Trophoblast cell (in vitro differentiated cells and primary cell): ENCODE measurements at regions not wholly inside any gene's neighbourhood (a gene's known extent, or its start where the extent isn't known, plus 50 kb on each side); places are given as distances from the start of the nearest gene placed in this dataset.

Experiments used
- DNase-seq, 2 donors: peaks; one replicate each; pipeline ENCODE4 v3.0.0-alpha.2; 2016
- H2AFZ ChIP-seq: 2 replicates; pipeline ENCODE4 v1.6.1; 2013; ENCODE audit warnings: low read length, moderate library complexity, mild to moderate bottlenecking; ENCODE audit not compliant: insufficient read depth, poor library complexity
- H2AK5ac ChIP-seq: 2 replicates; pipeline ENCODE4 v1.6.1; 2013; ENCODE audit warnings: mild to moderate bottlenecking, low read length
- H2BK120ac ChIP-seq: 2 replicates; pipeline ENCODE4 v1.6.1; 2013; ENCODE audit warnings: low read length, mild to moderate bottlenecking, moderate library complexity; ENCODE audit not compliant: insufficient read depth, poor library complexity
- H2BK12ac ChIP-seq: 2 replicates; pipeline ENCODE4 v1.6.1; 2013; ENCODE audit warnings: mild to moderate bottlenecking, low read length, moderate library complexity
- H2BK5ac ChIP-seq: 2 replicates; pipeline ENCODE4 v1.6.1; 2013; ENCODE audit warnings: low read length, low read depth, moderate library complexity, mild to moderate bottlenecking; ENCODE audit not compliant: poor library complexity
- H3K14ac ChIP-seq: 2 replicates; pipeline ENCODE4 v1.6.1; 2013; ENCODE audit warnings: mild to moderate bottlenecking, low read length
- H3K18ac ChIP-seq: 2 replicates; pipeline ENCODE4 v1.6.1; 2013; ENCODE audit warnings: mild to moderate bottlenecking, low read length
- H3K23ac ChIP-seq: 2 replicates; pipeline ENCODE4 v1.6.1; 2013; ENCODE audit warnings: low read length
- H3K27ac ChIP-seq: 2 replicates; pipeline ENCODE4 v1.5.1; 2013; ENCODE audit warnings: low read depth, mild to moderate bottlenecking, inconsistent platforms, low read length, moderate library complexity
- H3K27me3 ChIP-seq: 2 replicates; pipeline ENCODE4 v1.6.1; 2013; ENCODE audit warnings: inconsistent platforms, mild to moderate bottlenecking, low read length, moderate library complexity; ENCODE audit not compliant: insufficient read depth
- H3K36me3 ChIP-seq, 2 experiments: 1 replicate in 1 of 2; 2 replicates in 1 of 2; pipeline ENCODE4 v1.6.1; 2013; ENCODE audit warnings: low read length in 2 of 2, mild to moderate bottlenecking in 2 of 2, moderate library complexity in 1 of 2; ENCODE audit not compliant: insufficient read depth in 2 of 2, control insufficient read depth in 1 of 2
- H3K4ac ChIP-seq: 2 replicates; pipeline ENCODE4 v1.6.1; 2013; ENCODE audit warnings: low read depth, mild to moderate bottlenecking, low read length, moderate library complexity
- H3K4me1 ChIP-seq, 2 experiments: 1 replicate in 1 of 2; 2 replicates in 1 of 2; pipeline ENCODE4 v1.6.1; 2013; ENCODE audit warnings: low read length in 2 of 2, mild to moderate bottlenecking in 2 of 2, moderate library complexity in 1 of 2; ENCODE audit not compliant: insufficient read depth in 2 of 2, control insufficient read depth in 1 of 2
- H3K4me2 ChIP-seq: 2 replicates; pipeline ENCODE4 v1.6.1; 2013; ENCODE audit warnings: inconsistent platforms, mild to moderate bottlenecking, low read length, moderate library complexity
- H3K4me3 ChIP-seq: 2 replicates; pipeline ENCODE4 v1.5.1; 2013; ENCODE audit warnings: mild to moderate bottlenecking, low read depth, low read length, inconsistent platforms
- H3K79me1 ChIP-seq: one replicate; pipeline ENCODE4 v1.6.1; 2013; ENCODE audit warnings: low read length
- H3K79me2 ChIP-seq: 2 replicates; pipeline ENCODE4 v1.6.1; 2013; ENCODE audit warnings: low read length, mild to moderate bottlenecking; ENCODE audit not compliant: control insufficient read depth, insufficient read depth, poor library complexity
- H3K9ac ChIP-seq: 2 replicates; pipeline ENCODE4 v1.6.1; 2013; ENCODE audit warnings: mild to moderate bottlenecking, low read length
- H3K9me3 ChIP-seq: 2 replicates; pipeline ENCODE4 v1.6.1; 2013; ENCODE audit warnings: low read depth, mild to moderate bottlenecking, control low read depth, inconsistent platforms, low read length; ENCODE audit not compliant: insufficient read depth
- H4K12ac ChIP-seq: 2 replicates; pipeline ENCODE4 v1.6.1; 2013; ENCODE audit warnings: low read depth, mild to moderate bottlenecking, low read length, moderate library complexity
- H4K8ac ChIP-seq: 2 replicates; pipeline ENCODE4 v1.6.1; 2013; ENCODE audit warnings: low read depth, mild to moderate bottlenecking, low read length, moderate library complexity
- H4K91ac ChIP-seq: one replicate; pipeline ENCODE4 v1.6.1; 2013; ENCODE audit warnings: low read depth, mild to moderate bottlenecking, low read length, moderate library complexity
- WGBS: extraction: QIAGEN DNeasy Blood & Tissue Kit; methylation state at CpG from one replicate; pipeline ENCODE4 v1.1.7; 2013; ENCODE audit warnings: missing lambda C conversion rate; ENCODE audit not compliant: insufficient read length, insufficient coverage; ENCODE audit errors: extremely low coverage; 5-methylcytosine and 5-hydroxymethylcytosine counted together

DNA sequence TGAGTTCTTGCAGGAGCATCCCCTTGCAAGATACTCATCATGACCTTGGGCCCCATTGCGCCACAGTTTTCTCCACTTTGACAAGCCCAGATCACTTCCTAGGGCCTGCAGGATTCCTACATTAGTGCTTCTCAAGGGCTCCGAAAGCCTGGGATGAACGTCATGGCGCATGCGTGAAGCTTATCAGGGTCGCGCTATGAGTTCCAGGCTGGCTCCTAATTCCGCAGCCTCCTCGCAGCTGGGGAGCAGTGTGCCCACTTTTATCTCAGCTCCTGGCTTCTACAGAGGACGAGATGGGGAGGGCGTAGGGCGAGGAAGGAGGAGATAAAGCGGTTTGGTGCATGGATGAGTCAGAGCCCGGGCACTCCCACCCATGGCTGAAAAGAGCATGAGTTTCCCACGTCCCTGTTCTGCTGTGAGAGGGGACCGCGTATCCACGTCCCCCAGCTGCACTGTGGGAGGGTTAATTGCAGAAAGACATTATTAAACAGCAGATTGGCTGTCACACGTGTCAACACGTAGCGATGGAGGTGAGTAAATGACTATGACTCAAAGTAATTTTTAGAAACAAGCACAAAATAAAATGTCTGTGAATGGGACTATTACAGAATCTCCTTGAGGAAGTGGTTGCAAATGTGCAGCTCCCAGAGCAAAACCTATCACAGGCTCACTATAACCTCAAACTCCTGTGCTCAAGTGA, 72.9 kb upstream of the DSP start:
- H3K27ac ChIP-seq: no peak overlapping the region
- H4K8ac ChIP-seq: no peak overlapping the region
- H4K91ac ChIP-seq: no peak overlapping the region
- no peak overlapping the region for H3K18ac ChIP-seq
- no peak overlapping the region for H2AK5ac ChIP-seq
- H2BK12ac ChIP-seq: no peak overlapping the region
- no CpG with 5 or more reads among the region's 21 CpGs for WGBS
- H2BK120ac ChIP-seq: no peak overlapping the region
- peaks cover 10 to 16% of the 10 kb centered on the region in 2 experiments for H3K4me1 ChIP-seq
- no peaks in the 10 kb centered on the region for H3K79me2 ChIP-seq
- peak; percentile 50 to 76 for DNase-seq
- no peak overlapping the region for H3K4me3 ChIP-seq
- no peak overlapping the region for H3K9ac ChIP-seq
- no peak overlapping the region for H3K4ac ChIP-seq
- H4K12ac ChIP-seq: no peak overlapping the region
- no peak overlapping the region for H2BK5ac ChIP-seq
- H3K36me3 ChIP-seq: no peaks in the 10 kb centered on the region
- H3K14ac ChIP-seq: no peak overlapping the region
- H3K9me3 ChIP-seq: no peaks in the 10 kb centered on the region
- no peaks in the 10 kb centered on the region for H3K27me3 ChIP-seq
- H3K79me1 ChIP-seq: peaks cover 12% of the 10 kb centered on the region
- no peak overlapping the region for H3K23ac ChIP-seq
- peak overlapping the region; percentile 12 for H2AFZ ChIP-seq
- H3K4me2 ChIP-seq: no peak overlapping the region

DNA sequence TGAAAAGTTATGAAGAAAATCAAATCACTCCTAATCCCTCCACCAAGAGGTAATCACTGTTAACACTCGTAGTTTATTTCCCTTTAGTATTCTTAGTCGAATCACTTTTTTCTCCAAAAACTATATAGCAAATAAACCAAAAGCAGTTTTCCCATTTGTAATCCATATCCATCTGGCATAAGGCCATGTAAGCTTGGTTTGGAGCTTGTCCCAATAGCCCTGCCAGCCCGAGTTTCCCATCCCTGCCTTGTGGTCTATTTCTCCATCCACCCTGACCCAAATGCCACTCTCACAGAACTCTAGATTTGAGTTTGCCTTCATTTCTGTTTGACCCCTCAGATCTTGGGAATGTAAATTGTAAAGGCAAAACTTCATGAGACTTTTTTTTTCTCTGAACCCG, 71.8 kb upstream of the DSP start:
- Histone ChIP-seq H2BK5ac (no peak overlapping the region), H3K18ac (no peak overlapping the region), H2BK120ac (no peak overlapping the region), H3K79me2 (no peaks in the 10 kb centered on the region), H3K9me3 (no peaks in the 10 kb centered on the region), H3K14ac (no peak overlapping the region), H3K9ac (no peak overlapping the region), H3K79me1 (peaks cover 9% of the 10 kb centered on the region), H2BK12ac (no peak overlapping the region), H4K91ac (no peak overlapping the region), H4K8ac (no peak overlapping the region), H3K27ac (no peak overlapping the region), H3K36me3 (no peaks in the 10 kb centered on the region), H3K4me1 (peaks cover 10 to 13% of the 10 kb centered on the region in 2 experiments), H3K4me2 (no peak overlapping the region), H3K4ac (no peak overlapping the region), H4K12ac (no peak overlapping the region), H3K27me3 (no peaks in the 10 kb centered on the region), H3K23ac (no peak overlapping the region), H3K4me3 (no peak overlapping the region), H2AFZ (no peak overlapping the region), H2AK5ac (no peak overlapping the region)
- WGBS: no CpG with 5 or more reads among the region's 4 CpGs
- DNase-seq: no peak

DNA sequence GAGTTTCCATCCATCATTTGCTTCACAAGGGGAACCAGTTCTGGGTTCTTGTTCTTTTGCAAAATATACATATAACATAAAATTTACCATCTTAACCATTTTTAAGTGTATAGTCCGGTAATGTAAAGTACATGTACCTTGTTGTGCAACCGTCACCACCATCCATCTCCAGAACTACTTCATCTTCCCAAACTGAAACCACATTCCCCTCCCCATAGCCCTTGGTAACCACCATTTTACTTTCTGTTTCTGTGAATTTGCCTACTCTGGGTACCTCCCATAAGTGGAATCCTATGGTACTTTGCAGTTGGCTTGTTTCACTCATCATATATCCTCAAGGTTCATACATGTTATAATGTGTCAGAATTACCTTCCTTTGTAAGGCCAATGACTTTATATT, 70.3 kb upstream of the DSP start:
- Histone ChIP-seq H3K4me1 (peaks cover 10 to 13% of the 10 kb centered on the region in 2 experiments), H2BK120ac (no peak overlapping the region), H4K91ac (no peak overlapping the region), H3K23ac (no peak overlapping the region), H3K36me3 (no peaks in the 10 kb centered on the region), H2AFZ (no peak overlapping the region), H3K27ac (no peak overlapping the region), H2AK5ac (no peak overlapping the region), H3K9ac (no peak overlapping the region), H4K12ac (no peak overlapping the region), H3K79me1 (peaks cover 7% of the 10 kb centered on the region), H3K9me3 (no peaks in the 10 kb centered on the region), H3K27me3 (no peaks in the 10 kb centered on the region), H3K79me2 (no peaks in the 10 kb centered on the region), H2BK12ac (no peak overlapping the region), H4K8ac (no peak overlapping the region), H3K4me3 (no peak overlapping the region), H3K14ac (no peak overlapping the region), H2BK5ac (no peak overlapping the region), H3K18ac (no peak overlapping the region), H3K4me2 (no peak overlapping the region), H3K4ac (no peak overlapping the region)
- no peak for DNase-seq
- no CpG with 5 or more reads among the region's 2 CpGs for WGBS

DNA sequence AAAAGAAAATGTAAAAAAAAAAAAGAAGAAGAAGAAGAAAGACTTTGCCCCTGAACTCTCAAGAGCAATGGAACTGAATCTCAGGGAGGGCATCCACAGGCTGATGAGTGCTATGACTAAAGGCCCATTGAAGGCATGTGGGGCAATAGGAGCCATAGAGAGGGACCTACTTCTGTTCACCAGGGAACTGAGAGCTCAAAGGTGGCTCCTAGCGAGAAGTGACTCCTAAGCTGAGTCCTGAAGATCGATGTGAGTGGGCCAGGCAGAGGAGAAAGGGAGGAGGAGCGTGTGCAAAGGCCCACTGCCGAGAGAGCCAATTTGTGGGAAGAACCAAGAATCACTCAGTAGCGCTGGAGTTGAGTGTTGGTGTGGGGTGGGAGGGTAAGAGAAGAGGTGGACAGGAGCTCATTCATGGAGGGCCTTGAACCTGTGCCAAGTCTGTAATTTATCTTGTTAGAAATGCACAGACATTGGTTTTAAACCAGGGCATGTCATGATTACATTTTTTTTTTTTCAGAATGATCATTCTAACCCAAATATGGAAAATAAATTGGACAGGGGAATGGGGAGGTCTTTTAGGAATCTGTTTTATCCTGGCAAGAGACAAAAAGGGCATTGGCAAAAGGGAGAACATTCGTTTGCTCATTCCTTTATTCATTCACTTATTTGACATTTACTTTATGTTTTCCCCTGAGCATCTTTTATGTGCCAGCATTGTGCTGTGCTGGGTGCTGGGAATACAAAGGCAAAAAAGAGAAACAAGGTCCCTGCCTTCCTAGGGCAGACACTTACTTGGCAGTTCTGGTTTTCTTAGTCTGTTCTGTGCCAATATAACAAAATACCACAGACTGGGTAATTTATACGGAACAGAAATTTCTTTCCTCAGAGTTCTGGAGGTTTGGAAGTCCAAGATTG, 67.4 kb upstream of the DSP start:
- Histone ChIP-seq H3K23ac (no peak overlapping the region), H3K27ac (no peak overlapping the region), H3K4me2 (no peak overlapping the region), H4K8ac (no peak overlapping the region), H3K9ac (no peak overlapping the region), H4K12ac (no peak overlapping the region), H2AFZ (no peak overlapping the region), H3K18ac (no peak overlapping the region), H3K4ac (no peak overlapping the region), H3K27me3 (no peaks in the 10 kb centered on the region), H3K36me3 (no peaks in the 10 kb centered on the region), H2BK5ac (no peak overlapping the region), H3K79me1 (peaks cover 1% of the 10 kb centered on the region), H3K4me1 (no peaks in the 10 kb centered on the region), H2BK12ac (peak overlapping the region; percentile 6), H3K79me2 (no peaks in the 10 kb centered on the region), H2BK120ac (no peak overlapping the region), H3K14ac (no peak overlapping the region), H4K91ac (no peak overlapping the region), H3K4me3 (no peak overlapping the region), H3K9me3 (no peaks in the 10 kb centered on the region), H2AK5ac (no peak overlapping the region)
- no peak for DNase-seq
- no CpG with 5 or more reads among the region's 7 CpGs for WGBS
